HFFc6 (cell line): ENCODE measurements at regions not wholly inside any gene's neighbourhood (a gene's known extent, or its start where the extent isn't known, plus 50 kb on each side); places are given as distances from the start of the nearest gene placed in this dataset.
"Not testable (repeated sequence)": the region's sequence is repeated elsewhere in the genome, so short reads cannot be mapped to it uniquely, and the experiment has no call there.

Experiments used
- DNase-seq: peaks from one replicate; pipeline ENCODE4 v3.0.0-alpha.2; 2018
- H3K27ac Mint-ChIP-seq: 2 replicates; pipeline ENCODE4 v1.8.0; 2020; ENCODE audit warnings: mild to moderate bottlenecking, mixed read lengths
- H3K27me3 Mint-ChIP-seq: 2 replicates; pipeline ENCODE4 v1.8.0; 2021; ENCODE audit warnings: mild to moderate bottlenecking, moderate library complexity, mixed read lengths; ENCODE audit not compliant: insufficient read depth
- H3K36me3 Mint-ChIP-seq: 2 replicates; pipeline ENCODE4 v1.8.0; 2021; ENCODE audit warnings: low read depth, mixed read lengths
- H3K4me1 Mint-ChIP-seq: 2 replicates; pipeline ENCODE4 v1.8.0; 2020; ENCODE audit warnings: low read depth, mixed read lengths
- H3K4me3 Mint-ChIP-seq: 2 replicates; pipeline ENCODE4 v1.8.0; 2020; ENCODE audit warnings: mild to moderate bottlenecking, moderate library complexity, mixed read lengths
- H3K9me3 Mint-ChIP-seq: 2 replicates; pipeline ENCODE4 v1.8.0; 2020; ENCODE audit warnings: mild to moderate bottlenecking, mixed read lengths
- CTCF ChIP-seq: fragments of 200-600 bp; sonication (generic); IDR thresholded peaks from 2 replicates; pipeline ENCODE4 v1.5.0; 2021; ENCODE audit warnings: antibody characterized with exemption, mild to moderate bottlenecking

- no peak for TF ChIP-seq CTCF
- H3K9me3 Mint-ChIP-seq = peaks cover 16% of the 10 kb centered on the region
- H3K27ac Mint-ChIP-seq = no peak overlapping the region
- H3K36me3 Mint-ChIP-seq = peaks cover 5% of the 10 kb centered on the region; the same call in 1 of the 2 replicates
- peaks cover 18% of the 10 kb centered on the region for H3K27me3 Mint-ChIP-seq
- H3K4me1 Mint-ChIP-seq = peaks cover 10% of the 10 kb centered on the region
- no peak for DNase-seq
- H3K4me3 Mint-ChIP-seq = no peak overlapping the region
Measured at GRCh38 chr7:358352-358751, 68.4 kb downstream of the FOXL3 start.

DNA sequence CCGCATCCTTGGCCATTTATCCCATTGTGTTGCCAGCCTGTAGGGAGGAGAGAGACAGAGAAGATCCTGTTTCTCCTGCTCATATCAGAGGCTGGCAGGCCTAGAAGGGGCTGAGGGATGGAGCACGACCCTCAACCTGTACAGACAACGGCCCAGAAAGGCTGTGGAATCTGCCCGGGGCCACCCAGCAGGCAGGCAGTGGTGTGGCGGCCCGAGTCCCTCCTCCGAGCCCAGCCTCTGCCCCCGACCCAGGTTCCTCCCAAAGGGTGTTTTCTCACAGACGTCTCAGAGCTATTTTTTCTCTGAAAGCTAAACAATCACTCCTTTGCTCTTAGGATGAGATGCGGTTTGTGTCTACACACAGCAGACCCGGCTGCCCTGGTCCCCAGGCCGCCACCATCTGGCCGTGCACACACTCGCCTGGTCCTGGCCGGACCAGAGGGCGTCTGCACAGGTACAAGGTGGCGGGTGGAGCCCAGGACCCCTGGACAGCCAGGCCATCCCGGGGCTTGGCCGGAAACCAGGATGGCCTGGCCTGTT is 69.3 kb downstream of the FOXL3 start:
- no peak for TF ChIP-seq CTCF
- Mint-ChIP-seq H3K27me3 (peaks cover 22% of the 10 kb centered on the region), H3K36me3 (peaks cover 5% of the 10 kb centered on the region; the same call in 1 of the 2 replicates), H3K4me3 (no peak overlapping the region), H3K4me1 (peaks cover 10% of the 10 kb centered on the region), H3K9me3 (peaks cover 16% of the 10 kb centered on the region), H3K27ac (no peak overlapping the region)
- DNase-seq = no peak

GRCh38 chr7:359766-360361 is 69.9 kb downstream of the FOXL3 start:
- no peak overlapping the region for H3K27ac Mint-ChIP-seq
- no peak for DNase-seq
- peaks cover 22% of the 10 kb centered on the region for H3K27me3 Mint-ChIP-seq
- H3K36me3 Mint-ChIP-seq = peaks cover 5% of the 10 kb centered on the region; the same call in 1 of the 2 replicates
- H3K4me3 Mint-ChIP-seq = no peak overlapping the region
- H3K9me3 Mint-ChIP-seq = peaks cover 16% of the 10 kb centered on the region
- TF ChIP-seq CTCF = no peak
- peaks cover 10% of the 10 kb centered on the region for H3K4me1 Mint-ChIP-seq

GRCh38 chr7:360454-361100 is 70.6 kb downstream of the FOXL3 start:
- Mint-ChIP-seq H3K27me3 (peaks cover 22% of the 10 kb centered on the region), H3K36me3 (peaks cover 5% of the 10 kb centered on the region; the same call in 1 of the 2 replicates), H3K9me3 (peaks cover 16% of the 10 kb centered on the region), H3K27ac (no peak overlapping the region), H3K4me3 (no peak overlapping the region), H3K4me1 (peaks cover 10% of the 10 kb centered on the region)
- no peak for TF ChIP-seq CTCF
- DNase-seq = no peak

GRCh38 chr7:361182-361581 is 71.2 kb downstream of the FOXL3 start:
- not testable (repeated sequence) for DNase-seq, H3K36me3 Mint-ChIP-seq, H3K4me3 Mint-ChIP-seq, H3K27ac Mint-ChIP-seq
- Mint-ChIP-seq H3K9me3 (peaks cover 16% of the 10 kb centered on the region), H3K27me3 (peaks cover 25% of the 10 kb centered on the region), H3K4me1 (peaks cover 16% of the 10 kb centered on the region)
